HG03520 (cell line): ENCODE measurements at regions not wholly inside any gene's neighbourhood (a gene's known extent, or its start where the extent isn't known, plus 50 kb on each side); places are given as distances from the start of the nearest gene placed in this dataset.

ENCODE experiments used
- ATAC-seq: cut with Tn5 transposase; IDR thresholded peaks from one replicate; pipeline ENCODE4 v1.9.1; 2021; ENCODE audit warnings: mild to moderate bottlenecking, moderate library complexity; ENCODE audit not compliant: unreplicated experiment

- ATAC-seq: no peak
Observed at GRCh38 chr1:38579056-38579455, 280.5 kb downstream of the RRAGC start.

DNA sequence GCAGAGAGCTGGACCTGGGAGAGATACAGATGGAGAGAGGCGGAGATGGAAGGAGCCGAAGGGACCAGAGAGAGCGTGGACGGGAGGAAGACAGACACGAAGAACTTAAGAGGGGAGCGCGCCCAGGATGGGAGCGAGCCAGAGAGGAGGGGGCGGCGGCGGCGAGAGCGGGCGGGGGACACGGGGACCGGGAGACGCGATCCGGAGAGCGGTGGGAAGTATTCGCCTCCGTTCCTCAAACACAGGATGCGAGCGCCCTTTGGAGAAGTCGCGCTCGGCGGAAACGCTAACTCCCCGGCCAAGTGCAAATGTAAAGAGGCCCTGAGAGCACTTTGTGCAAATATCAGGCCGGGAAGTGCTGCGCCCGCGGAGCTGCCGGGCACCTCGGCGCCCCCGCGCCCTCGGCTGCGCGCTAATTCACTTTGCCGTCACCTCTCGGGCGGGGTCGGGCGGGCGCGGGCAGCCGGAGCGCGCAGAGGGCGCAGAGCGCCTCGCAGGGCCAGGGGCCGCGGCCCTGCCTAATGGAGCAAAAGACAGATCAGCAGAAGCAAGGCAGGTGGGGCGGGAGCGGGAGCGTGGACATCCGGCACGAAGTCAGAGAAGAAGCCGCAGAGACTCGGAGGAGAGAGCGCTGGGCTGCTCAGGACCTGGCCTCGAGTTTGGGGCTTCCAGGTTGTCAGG lies 281.2 kb downstream of the RRAGC start:
- no peak for ATAC-seq

- no peak for ATAC-seq
Observed at GRCh38 chr1:38577937-38578270, 281.7 kb downstream of the RRAGC start.

DNA sequence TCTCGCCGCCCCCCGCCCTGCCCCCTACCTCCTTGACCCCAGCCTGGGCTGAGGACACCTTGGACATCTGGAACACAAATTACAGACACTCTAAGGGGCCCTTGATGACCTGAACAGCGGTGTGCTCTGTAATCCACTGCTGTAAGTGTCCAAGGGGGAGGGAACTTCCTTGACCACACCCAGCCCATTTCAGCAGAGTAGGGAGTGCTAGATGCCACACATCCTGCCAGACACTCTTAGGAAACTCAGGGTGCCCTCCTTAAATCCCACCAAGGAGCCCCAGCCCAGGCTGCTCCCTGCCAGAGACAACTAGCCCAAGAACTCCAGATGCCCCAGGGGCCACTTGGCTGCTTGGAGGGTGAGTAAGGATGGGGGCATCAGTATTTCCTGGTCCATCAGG lies 282.2 kb downstream of the RRAGC start:
- no peak for ATAC-seq

DNA sequence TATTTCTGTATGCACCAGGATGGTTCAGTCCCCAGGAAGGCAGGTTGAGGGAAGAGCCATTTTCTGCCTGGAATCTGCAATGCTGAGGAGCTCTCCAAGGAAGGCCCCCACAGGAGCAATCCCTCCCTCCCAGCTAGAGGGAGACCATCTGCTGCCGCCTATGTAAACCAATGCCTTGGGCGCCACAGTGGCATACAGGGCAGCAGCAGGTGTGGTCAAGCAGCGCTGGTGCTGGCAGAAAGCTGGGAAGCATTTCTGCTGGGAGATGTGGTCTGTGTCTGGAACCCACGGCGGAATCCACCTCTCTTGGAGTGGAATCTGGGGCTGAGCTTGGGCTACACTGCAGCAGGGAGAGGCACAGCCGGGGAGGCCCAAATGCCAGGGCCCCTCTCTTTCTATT lies 283.3 kb downstream of the RRAGC start:
- ATAC-seq: no peak

GRCh38 chr1:38571726-38572125 lies 287.8 kb downstream of the RRAGC start:
- no peak for ATAC-seq

DNA sequence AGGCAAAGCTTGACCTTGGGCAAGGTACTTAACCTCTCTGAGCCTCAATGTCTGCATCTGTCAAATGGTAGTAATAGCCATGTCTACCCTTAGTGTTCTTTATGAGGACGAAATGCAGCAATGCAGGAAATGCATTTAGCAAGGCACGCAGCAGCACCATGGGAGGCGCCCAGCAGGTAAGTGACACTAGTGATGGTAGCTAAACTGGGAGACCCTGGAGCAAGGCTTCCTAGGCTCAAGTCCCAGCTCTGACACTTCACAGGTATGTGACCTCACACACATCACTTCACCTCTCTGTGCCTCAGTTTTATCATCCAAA lies 289.0 kb downstream of the RRAGC start:
- ATAC-seq: no peak

- ATAC-seq: no peak
Observed at GRCh38 chr1:38569932-38570656, 289.5 kb downstream of the RRAGC start.

GRCh38 chr1:38568061-38568857 lies 291.3 kb downstream of the RRAGC start:
- ATAC-seq: no peak

GRCh38 chr1:38567401-38567800 lies 292.2 kb downstream of the RRAGC start:
- ATAC-seq: no peak

DNA sequence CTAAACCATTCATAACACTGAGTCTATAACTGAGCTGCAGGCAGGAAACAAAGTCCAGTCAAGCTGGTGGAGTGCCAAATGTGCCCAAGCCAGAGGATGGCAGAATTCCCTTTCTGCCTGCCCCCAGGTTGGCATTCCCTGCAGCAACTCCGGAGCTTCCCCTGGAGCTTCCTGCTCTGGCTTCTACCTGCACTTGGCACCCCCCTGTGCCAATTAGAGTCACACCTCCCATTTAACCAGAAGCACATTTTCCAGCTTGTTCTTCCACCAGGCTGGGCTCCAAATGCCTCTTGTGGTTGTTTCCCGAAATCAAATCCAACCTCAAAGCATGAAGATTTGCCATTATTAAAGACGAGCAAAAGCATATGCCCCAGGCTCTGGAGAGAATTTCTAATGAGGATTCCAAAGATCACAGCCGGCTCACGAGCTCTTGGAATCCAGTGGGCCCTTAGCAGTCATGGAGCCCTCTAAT lies 294.5 kb downstream of the RRAGC start:
- no peak for ATAC-seq

DNA sequence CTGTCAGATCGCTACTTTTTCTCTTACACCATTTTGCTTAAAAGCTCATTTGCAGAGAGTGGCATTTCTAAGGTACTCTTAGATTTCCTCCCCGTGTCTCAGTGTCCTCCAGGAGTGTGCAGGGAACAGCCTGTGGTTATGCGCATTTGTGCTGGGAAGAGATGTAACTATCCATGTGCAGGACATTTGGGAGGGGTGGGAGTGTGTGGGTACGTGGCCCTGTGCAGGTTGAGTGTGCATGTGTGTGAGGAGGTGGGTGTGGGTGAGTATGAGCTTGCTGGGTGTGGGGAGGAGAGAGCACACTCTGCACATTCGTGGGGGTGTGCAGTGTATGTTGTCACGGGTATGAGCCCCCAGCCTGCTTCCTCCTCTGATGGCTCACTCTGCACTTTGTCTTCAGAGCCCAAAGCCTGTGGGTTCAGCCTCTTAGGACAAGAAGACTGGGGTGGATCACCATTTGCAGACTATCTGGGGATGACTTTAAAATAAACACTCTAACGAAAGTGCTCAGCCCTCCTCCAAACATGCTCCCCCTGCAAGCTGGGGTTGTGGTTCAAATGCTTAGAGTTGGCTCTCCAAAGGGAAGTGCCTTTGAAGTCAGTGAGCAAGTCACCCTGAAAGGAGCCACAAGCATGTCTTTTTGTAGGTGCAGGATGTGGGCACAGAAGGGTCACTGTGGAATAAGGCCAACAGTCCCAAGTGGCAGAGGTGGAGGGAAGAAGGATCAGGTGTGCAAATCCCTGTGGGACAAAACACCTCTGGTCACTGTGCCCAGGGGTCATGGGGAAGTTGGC lies 295.4 kb downstream of the RRAGC start:
- no peak for ATAC-seq

DNA sequence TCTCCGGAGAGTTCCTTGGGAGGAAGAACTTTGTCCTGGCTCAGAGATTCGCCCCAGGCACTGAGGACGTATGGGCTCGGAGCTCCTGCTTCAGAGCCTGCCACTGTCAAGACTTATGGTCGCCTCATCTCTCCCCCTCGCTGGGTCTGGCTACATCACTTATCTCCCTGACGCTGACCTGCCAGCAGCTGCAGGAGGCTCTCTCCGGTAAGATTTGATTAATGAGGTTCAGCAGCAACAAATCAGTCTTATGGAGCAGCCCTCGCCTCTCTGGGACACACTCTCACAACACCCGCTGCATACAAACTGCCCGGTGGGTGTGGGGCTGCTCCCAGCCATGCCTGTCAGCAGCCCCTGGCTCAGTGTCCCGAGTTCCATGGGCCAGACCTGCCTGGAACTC lies 297.8 kb downstream of the RRAGC start:
- no peak for ATAC-seq

GRCh38 chr1:38561110-38561509 lies 298.5 kb downstream of the RRAGC start:
- ATAC-seq: no peak

- ATAC-seq: no peak
Observed at GRCh38 chr1:38560457-38560856, 299.1 kb downstream of the RRAGC start.

DNA sequence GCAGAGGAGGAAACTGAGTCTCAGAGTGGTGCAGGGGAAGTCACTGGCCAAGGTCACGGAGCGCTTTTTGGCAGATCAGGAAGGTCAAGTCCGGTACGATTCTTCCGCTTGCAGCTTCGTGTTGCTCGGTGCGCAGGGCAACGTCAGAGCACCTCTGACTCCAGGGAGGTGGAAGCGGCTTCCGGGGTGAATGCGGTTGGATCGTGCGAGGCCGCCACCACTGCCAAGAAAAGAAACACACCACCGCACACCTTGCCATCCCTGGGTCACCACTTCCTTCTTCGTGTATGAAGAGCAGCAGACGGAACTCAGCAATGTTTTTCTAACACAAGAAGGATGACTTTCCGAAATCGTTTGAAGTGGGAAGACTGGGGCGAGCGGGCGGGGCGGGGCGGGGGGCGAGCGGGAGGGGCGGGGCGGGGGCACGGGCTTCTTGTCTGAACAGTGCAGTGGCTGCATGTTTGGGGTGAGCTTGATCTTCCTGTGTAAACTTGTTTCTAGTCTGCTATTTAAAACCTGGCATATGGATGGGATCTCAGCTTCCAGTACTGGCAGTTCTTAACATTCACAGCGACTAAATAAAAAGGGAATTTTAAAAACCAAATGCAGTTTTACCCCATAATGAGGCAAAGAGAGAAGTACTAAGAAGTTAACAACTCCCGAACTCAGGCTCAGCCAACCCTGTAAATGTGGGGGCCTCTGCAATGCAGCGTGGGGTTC lies 300.0 kb downstream of the RRAGC start:
- ATAC-seq: peak; percentile 53

GRCh38 chr1:38558500-38559445 lies 300.8 kb downstream of the RRAGC start:
- peak; percentile 23 for ATAC-seq

- no peak for ATAC-seq
Observed at GRCh38 chr1:38558055-38558454, 301.5 kb downstream of the RRAGC start.

- ATAC-seq: no peak
Observed at GRCh38 chr1:38555594-38555993, 304.0 kb downstream of the RRAGC start.
